ENCODE measurements at regions not wholly inside any gene's neighbourhood (a gene's known extent, or its start where the extent isn't known, plus 50 kb on each side); places are given as distances from the start of the nearest gene placed in this dataset.
A peak's percentile ranks its signal among the peaks of the same experiment; 100 is the strongest.
"Not testable (repeated sequence)": the region's sequence is repeated elsewhere in the genome, so short reads cannot be mapped to it uniquely, and the experiment has no call there.

GRCh38 chr2:187198136-187198535 is 249.9 kb downstream of the CALCRL start:
- DNase-seq, result no peak

GRCh38 chr2:187194049-187194448 is 254.0 kb downstream of the CALCRL start:
- no peak for DNase-seq

- DNase-seq, result peak; percentile 10
These were observed 259.0 kb downstream of the CALCRL start for GRCh38 chr2:187188783-187189631.

- DNase-seq, result no peak
These were observed 260.5 kb downstream of the CALCRL start for GRCh38 chr2:187187519-187187918.

- DNase-seq, result no peak
These were observed 267.5 kb downstream of the CALCRL start for GRCh38 chr2:187180529-187180928.

- DNase-seq, result not testable (repeated sequence)
These were observed 269.2 kb downstream of the CALCRL start for GRCh38 chr2:187178876-187179275.

GRCh38 chr2:187177253-187177652 is 270.8 kb downstream of the CALCRL start:
- DNase-seq, result no peak

- no peak for DNase-seq
These were observed 273.5 kb downstream of the CALCRL start for GRCh38 chr2:187174582-187174981.

- DNase-seq, result no peak
These were observed 276.7 kb downstream of the CALCRL start for GRCh38 chr2:187171318-187171717.

GRCh38 chr2:187169864-187170263 is 278.2 kb downstream of the CALCRL start:
- DNase-seq, result no peak

- no peak for DNase-seq
These were observed 279.0 kb downstream of the CALCRL start for GRCh38 chr2:187168720-187169713.

GRCh38 chr2:187167491-187167890 is 280.6 kb downstream of the CALCRL start:
- no peak for DNase-seq

GRCh38 chr2:187165936-187166610 is 282.0 kb downstream of the CALCRL start:
- DNase-seq, result no peak

- DNase-seq, result no peak
These were observed 289.6 kb downstream of the CALCRL start for GRCh38 chr2:187158452-187158851.

- DNase-seq, result no peak
These were observed 291.0 kb downstream of the CALCRL start for GRCh38 chr2:187157046-187157445.

GRCh38 chr2:187155476-187155875 is 292.6 kb downstream of the CALCRL start:
- no peak for DNase-seq

GRCh38 chr2:187150670-187151069 is 297.4 kb downstream of the CALCRL start:
- DNase-seq, result peak; percentile 23

GRCh38 chr2:187148059-187148714 is 299.2 kb upstream of the ZSWIM2 start:
- DNase-seq, result no peak

- no peak for DNase-seq
These were observed 294.6 kb upstream of the ZSWIM2 start for GRCh38 chr2:187143537-187143936.

- no peak for DNase-seq
These were observed 290.5 kb upstream of the ZSWIM2 start for GRCh38 chr2:187139469-187139868.

- DNase-seq, result peak; percentile 30
These were observed 289.3 kb upstream of the ZSWIM2 start for GRCh38 chr2:187138265-187138664.

GRCh38 chr2:187136646-187137045 is 287.7 kb upstream of the ZSWIM2 start:
- DNase-seq, result no peak
